Choroid plexus epithelial cell (primary cell): ENCODE measurements at regions not wholly inside any gene's neighbourhood (a gene's known extent, or its start where the extent isn't known, plus 50 kb on each side); places are given as distances from the start of the nearest gene placed in this dataset.

Experiments
- DNase-seq: peaks from one replicate; pipeline ENCODE4 v3.0.0-alpha.2; 2010; ENCODE audit warnings: low read depth
- H3K4me3 ChIP-seq: 2 replicates; pipeline ENCODE4 v1.5.1; 2011; ENCODE audit warnings: low read depth, mild to moderate bottlenecking, control low read depth, low read length, moderate library complexity
- TF ChIP-seq, protein P1 (sequence below): conservative IDR thresholded peaks from 2 replicates; pipeline ENCODE4 v1.5.1; 2011; ENCODE audit warnings: low read depth, mild to moderate bottlenecking, control low read depth, inconsistent platforms, low read length, moderate library complexity

DNA sequence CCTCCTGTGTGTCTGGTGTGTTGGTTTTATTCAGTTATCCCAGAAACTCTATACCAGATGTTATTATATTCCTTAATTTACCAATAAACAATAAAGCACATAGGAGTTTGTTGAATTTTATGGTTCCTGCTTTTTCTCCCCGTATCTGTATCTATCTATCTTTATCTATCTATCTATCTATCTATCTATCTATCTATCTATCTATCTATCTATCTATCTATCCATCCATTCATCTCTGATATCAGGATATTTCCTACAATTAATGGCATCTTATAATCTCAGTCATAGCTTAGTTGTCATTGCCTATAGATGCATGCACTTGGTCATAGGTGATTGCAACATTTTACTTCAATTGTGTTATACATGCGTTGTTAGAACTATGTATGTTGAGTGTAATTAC lies 500.2 kb upstream of the ZEB2 start:
- TF ChIP-seq, protein P1, sequence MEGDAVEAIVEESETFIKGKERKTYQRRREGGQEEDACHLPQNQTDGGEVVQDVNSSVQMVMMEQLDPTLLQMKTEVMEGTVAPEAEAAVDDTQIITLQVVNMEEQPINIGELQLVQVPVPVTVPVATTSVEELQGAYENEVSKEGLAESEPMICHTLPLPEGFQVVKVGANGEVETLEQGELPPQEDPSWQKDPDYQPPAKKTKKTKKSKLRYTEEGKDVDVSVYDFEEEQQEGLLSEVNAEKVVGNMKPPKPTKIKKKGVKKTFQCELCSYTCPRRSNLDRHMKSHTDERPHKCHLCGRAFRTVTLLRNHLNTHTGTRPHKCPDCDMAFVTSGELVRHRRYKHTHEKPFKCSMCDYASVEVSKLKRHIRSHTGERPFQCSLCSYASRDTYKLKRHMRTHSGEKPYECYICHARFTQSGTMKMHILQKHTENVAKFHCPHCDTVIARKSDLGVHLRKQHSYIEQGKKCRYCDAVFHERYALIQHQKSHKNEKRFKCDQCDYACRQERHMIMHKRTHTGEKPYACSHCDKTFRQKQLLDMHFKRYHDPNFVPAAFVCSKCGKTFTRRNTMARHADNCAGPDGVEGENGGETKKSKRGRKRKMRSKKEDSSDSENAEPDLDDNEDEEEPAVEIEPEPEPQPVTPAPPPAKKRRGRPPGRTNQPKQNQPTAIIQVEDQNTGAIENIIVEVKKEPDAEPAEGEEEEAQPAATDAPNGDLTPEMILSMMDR: no peak
- H3K4me3 ChIP-seq: no peak overlapping the region
- no peak for DNase-seq

DNA sequence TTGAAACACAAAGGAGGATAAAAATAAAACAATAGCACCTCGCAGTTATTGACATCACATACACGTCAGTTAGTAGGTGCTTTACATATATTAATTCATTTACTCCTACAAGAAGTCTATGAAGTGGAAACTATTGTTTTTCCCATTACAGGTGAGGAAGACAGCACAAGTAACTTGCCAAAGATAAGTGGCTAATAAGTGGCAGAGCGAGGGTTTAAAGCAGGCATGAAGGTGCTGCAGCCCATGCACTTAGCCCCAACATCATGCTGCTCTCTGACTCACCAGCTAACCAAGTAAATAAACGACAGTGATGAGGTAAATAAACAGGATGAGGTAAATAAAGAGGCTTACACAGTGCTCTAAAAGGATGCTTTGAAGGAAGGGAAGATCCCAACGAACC lies 498.6 kb upstream of the ZEB2 start:
- H3K4me3 ChIP-seq: no peak overlapping the region
- TF ChIP-seq, protein P1: no peak
- no peak for DNase-seq

DNA sequence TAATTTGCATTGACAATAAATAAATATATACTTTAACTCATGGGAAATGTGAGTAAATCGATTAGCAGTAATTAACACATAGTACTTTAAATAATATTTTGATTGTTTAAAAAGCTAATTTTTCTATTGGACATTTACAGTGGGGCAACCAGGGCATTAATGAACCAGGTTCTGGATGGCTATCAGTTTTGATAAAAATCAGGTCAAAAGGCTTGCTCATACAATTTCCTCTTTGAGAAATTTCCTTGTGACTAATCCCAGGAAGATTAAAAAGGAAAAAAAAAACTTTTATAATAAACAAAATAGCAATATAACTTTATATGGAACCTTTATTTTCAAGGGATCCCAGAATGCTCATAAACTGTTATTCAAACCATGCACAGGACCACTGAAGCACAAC lies 497.2 kb upstream of the ZEB2 start:
- no peak for DNase-seq
- H3K4me3 ChIP-seq: no peak overlapping the region
- TF ChIP-seq, protein P1: no peak

DNA sequence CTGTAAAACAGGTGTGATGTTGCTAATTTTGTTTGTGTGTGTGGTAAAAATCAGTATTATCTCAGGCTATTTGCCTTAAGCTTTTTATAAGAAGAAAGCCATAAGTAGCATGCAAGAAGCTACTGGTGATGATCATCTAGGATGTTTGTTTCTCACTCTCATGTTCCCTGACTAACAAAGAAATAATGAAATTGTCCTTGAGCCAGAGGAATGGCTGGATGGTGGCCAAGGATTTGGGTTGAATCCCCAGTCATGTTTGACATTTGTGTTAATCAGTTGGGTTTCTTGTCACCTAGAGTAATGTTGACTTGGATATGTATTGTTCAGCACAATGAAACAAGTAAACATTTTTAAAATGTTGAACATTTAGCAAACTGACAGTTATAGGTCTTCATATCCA lies 496.8 kb upstream of the ZEB2 start:
- no peak for DNase-seq
- TF ChIP-seq, protein P1: no peak
- no peak overlapping the region for H3K4me3 ChIP-seq

DNA sequence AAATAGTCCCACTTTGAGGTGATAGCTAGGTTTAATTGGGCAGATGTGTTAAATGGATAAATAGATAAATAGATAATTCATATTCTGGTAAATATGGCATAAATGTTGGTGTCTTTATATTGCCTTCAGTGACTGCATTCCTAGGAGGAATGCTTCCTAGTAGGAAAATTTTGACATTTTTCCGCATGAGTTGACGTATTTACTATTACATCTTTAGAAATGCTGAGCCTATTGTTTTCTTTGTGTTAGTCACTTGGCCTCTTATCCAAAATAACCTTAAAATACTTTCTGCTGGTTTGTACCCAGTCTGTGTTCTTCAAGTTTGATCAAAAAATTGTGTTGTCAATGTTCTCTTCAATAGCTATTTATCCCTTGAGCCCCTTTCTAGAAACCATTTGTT lies 495.6 kb upstream of the ZEB2 start:
- DNase-seq: no peak
- TF ChIP-seq, protein P1: no peak
- no peak overlapping the region for H3K4me3 ChIP-seq

DNA sequence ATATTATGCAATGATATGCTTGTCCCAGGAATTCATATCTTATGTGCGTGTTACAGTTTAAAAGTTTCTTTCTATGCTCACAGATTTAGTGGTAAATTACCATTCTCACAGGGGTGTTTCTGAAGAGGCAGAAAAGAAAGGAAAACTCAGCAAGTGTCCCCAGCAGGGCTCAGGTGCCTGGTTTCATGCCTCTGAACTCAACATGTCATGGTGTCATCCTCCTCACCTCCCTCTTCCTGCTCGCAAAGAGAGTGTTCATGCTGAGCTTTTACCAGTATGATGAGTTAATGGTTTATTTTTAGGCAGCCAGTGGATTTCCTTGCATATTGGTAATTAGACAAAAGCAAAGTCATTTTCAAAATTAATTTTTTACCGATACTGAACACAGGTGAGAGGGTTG lies 492.9 kb upstream of the ZEB2 start:
- H3K4me3 ChIP-seq: no peak overlapping the region
- TF ChIP-seq, protein P1: no peak
- DNase-seq: peak; percentile 38

DNA sequence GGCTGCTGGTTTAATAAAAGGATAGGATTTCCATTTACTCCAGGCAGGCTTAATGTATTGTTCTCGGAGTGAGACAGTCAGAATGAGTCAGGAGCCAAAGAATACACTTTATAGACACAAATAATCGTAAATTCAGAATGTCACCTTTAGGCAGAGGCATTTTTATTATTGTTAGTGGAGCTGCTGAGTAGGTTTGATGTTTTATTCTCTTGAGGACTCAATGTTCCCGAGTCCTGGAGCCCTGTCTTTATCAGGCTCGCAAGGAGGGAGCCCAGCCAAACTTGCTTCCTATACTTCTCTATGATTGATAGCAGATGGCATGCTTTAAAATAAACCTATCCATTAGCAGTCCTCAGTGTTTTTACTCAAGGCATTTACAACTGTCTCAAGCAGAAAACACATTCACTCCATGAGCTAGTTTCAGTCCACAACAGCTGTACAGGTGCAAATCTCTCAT lies 492.3 kb upstream of the ZEB2 start:
- peak; percentile 35 for DNase-seq
- TF ChIP-seq, protein P1: no peak
- H3K4me3 ChIP-seq: no peak overlapping the region
